COR-L47 (cell line): ENCODE measurements at regions not wholly inside any gene's neighbourhood (a gene's known extent, or its start where the extent isn't known, plus 50 kb on each side); places are given as distances from the start of the nearest gene placed in this dataset.

Source experiments
- DNase-seq: peaks from one replicate; lab custom pipeline; 2025; lab: John Stamatoyannopoulos, UW

DNA sequence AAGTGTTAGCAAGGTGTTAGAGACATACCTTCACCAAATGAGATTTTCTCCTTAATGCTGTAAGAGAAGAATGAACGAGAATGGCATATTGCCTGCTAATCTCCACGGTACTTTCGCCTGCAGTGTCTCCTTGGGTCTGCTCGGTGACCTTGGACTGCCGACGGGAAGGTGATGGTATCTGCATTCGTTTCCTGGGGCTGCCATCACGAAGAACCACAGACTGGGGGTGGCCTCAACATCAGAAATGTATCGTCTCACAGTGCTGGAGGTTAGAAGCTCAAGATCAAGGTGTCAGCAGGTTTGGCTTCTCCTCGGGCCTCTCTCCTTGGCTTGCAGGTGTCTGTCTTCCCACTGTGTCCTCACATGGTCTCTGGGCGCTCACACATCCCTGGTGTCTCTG is 86.3 kb upstream of the TNRC6C start:
- DNase-seq = no peak

DNA sequence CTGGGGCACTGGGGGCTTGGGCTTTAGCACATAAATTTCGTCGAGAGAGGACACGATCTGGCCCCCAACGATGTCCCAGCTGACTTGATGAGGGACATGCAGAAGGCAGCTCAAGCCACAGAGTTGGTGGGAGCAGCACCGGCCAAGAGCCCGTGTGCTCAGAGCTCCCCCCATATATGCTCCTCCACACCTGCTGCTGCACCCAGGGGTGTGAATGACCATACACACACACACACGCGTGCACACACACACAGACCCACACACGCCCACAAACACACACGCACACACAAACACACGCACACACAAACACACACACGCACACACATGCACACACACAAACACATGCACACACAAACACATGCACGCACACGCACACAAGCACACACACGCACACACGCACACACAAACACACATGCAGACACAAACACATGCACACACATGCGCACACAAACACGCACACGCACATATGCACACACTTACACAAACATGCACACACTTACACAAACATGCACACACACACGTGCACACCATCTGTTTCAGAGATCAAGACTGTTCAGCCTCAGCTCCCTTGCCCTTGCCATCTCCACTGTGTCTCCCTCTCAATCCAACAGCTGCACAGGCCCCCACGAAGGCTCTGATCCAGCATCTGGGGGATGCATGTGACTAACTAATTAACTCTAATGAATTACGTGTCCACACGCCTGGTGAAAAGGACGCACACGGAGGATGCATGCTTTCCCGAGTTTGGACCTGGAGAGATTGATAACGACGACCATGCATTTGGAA is 85.6 kb upstream of the TNRC6C start:
- no peak for DNase-seq

DNA sequence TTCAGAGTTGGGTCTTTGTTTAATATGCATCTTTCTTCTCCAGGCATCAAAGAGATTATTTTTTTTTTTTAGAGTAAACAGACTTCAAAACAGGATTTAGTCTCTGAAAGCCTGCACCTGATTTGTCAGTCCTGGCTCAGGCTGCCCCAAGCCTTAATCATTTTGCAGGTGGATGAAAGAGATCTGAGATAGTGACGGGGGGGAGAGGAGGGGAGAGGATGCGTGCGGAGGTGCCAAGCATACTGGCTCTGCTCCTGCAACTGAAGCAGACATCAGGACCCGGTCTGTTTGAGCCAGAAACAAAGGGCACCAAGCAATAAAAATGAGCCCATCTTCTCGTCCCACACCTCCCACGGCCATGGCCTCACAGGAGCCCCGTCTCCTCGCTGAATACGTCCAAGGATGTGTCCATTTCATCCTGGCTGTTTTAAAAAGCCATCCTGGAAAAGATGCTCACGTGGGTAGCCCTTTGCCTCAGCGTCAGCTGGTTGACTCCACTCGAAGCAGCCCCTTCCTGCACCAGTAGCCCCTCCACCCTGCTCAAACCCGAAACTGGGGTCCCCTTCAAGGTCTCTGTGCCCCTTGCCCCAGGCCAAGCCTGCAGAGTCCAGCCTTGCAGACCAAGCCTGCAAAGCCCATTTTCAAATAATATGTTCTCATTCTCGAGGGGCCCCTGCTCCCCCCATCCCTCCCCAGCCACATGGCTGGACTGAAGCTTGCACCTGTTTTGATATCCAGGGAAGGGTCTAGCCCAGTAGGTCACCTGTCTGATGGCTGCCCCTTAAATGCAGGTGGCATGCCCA is 84.8 kb upstream of the TNRC6C start:
- no peak for DNase-seq

DNA sequence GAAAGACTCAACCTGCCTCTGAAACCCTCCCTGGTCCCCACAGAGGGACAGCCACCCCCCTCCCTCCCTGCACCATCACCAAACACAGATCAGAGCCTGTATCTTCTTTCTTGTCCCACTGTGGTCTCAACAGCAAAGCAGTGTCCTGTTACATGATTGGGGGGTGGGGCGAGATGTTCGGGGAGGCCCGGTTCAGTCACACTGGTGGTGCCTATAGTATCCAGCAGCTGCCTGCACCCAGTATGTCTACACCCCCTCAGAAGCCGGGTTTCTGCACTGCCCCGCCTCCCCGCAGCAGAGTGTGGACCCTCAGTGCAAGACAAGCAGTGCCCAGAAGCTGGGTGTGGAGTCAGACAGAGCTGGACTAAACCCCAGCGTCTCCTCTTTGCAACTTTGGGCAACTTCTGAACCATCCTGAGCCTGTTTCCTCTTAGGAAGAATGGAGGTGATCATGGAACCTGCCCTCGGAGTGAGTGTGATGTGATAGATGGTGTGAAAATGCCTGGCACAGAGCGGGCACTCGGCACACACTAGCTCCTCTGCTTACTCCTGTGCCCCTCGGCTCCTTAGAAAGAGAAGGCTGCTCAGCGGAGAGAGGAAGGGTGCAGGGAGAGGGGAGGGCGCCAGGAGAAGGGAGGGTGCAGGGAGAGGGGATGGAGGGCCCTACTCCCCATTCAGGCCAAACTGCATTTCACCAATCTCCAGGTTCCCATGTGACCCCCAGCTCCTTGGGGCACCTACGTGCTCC is 84.0 kb upstream of the TNRC6C start:
- no peak for DNase-seq

- DNase-seq = no peak
Observed at GRCh38 chr17:77875051-77875780, 83.3 kb upstream of the TNRC6C start.

- DNase-seq = no peak
Observed at GRCh38 chr17:77875881-77876509, 82.5 kb upstream of the TNRC6C start.

- DNase-seq = no peak
Observed at GRCh38 chr17:77877036-77877435, 81.5 kb upstream of the TNRC6C start.

DNA sequence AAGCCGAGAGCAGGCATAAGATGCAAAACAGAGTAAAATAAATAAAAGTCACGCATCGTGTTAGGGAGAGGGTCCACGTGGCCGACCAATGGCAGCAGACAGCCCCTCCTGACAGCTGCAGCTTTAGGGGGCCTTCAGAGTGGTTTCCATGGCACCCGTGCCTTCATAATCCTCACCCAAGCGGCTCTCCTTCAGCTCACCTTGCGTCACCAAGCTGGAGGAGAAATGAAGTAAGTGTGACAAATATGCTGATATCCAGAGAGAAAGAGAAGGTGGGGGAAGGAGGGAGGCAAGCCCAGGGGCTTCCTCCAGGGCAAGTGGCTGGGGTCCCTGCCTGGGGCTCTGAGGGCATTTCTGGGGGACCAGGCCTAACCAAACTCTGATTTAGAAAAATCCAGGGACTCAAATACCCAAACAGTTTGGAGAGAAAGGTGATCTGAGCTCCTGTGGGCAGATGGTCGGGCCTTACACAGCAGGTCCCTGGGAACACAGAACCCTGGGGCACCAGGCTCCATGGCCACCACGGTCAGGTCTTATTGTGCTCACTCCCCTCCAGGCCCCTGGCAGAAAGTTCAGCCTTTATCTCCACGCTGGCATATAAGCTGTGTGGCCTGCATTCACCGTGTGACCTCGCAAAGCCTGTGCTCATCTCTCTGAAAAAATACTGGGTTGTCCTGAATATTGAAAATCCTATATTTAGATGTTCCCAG is 80.7 kb upstream of the TNRC6C start:
- no peak for DNase-seq

- no peak for DNase-seq
Observed at GRCh38 chr17:77879226-77879895, 79.1 kb upstream of the TNRC6C start.

DNA sequence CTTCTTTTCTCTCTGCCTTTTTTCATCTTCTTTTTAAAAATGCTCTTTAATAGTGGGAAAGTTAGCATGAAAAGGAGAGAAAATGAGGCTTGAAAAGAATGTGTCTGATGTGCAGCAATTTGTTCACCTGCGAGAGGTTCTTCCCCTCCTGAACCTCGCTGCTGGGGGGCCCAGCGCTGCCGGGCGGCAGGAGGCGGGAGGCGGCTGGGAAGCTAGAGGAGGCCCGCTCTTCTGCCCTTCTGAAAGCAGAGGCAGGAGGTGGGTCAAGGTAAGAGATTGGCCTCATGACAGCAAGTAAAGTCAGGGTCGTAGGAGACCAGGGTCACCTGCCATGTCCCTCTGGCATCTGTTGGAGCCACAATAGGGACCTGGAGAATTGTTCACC is 78.6 kb upstream of the TNRC6C start:
- DNase-seq = no peak

DNA sequence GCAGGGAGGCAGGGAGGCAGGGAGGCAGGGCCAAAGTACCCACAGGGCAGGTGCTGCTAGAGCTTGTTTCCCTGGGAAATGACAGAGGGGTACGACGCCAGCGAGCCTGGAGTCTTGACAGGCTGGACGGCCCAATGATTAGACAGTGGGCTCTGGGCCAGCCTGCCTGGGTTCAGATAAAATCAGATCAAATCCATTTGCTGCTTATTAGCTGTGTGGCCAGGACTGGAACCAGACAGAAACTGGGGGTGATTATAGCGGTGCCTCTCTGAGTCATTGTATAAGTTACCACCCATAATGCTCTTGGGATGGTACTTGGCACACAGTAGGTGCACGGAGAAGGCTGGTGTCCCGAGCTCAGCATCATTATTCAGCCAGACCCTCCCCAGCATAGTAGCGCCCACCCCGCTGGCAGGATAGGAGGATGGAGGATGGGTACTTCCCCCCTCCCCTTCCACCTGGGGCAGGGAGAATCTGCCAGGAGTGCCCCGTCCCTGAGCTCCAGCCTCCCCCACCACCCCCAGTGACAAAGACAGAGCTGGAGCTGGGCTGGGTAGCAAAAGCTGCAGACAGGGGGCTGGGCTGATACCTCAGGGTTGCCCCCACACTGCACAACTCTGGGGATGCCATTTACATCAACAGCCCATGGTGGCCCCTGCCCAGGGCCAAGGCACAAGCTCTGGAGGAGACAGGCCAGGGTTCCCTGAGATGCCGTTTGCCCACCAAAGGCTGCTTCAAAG is 77.6 kb upstream of the TNRC6C start:
- no peak for DNase-seq

- no peak for DNase-seq
Observed at GRCh38 chr17:77881545-77881944, 77.0 kb upstream of the TNRC6C start.

GRCh38 chr17:77882040-77882439 is 76.5 kb upstream of the TNRC6C start:
- DNase-seq = no peak

DNA sequence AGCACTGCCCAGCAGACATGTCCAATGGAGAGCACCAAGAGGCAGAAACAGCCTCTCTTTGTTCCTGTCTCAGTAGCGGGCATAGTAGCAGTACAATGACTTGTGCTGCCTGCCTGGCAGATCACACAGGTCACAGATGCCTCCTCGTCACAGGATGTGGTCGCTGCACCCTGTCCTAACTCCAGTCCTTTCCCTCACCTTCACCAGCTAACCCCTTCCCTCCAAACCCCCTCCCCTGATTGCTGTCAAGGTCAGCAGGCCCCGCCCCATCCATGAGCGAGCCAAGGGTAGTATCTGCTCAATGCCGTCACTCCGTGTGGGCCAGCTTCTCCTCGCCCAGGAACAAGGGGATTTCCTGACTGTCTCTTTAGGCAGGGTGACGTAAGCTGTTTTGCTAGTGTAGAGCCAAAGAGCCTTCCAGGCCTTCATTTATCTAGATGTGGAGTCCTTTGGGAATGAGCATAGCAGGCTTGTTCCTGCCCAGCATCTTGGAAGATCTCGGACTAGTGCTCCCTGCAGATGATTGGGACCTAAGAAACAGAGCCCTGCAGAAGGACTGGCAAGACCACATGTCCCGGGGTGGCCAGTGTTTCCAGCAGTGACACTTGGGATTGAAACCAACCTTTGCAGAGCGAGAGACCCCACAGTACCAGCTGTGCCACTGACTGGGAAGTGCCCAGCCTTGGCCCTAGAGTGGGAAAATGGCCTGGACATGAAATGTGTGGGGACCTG is 75.9 kb upstream of the TNRC6C start:
- DNase-seq = no peak

DNA sequence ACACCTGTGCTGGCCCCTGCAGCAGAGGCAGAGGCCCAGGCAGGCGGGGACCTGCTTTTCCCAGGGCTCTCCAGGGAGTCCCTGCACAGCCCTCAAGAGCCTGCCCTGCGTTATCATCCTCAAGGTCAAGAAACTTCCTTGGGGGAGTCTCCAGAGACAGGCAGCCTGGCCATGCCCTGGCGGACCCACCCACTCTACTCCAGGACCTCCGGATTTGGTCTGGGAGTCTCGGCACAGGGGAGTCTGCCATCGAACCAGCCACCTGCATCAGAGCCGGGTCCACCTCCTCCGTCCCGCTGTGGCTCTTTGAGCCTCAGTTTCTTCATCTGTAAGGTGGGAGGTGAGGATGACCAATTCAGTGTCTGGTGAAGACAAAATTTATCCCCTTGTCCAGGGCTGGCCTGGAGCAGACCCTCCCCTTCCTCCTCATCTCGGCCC is 75.3 kb upstream of the TNRC6C start:
- DNase-seq = no peak

- DNase-seq = peak; percentile 60
Observed at GRCh38 chr17:77884019-77884418, 74.5 kb upstream of the TNRC6C start.

DNA sequence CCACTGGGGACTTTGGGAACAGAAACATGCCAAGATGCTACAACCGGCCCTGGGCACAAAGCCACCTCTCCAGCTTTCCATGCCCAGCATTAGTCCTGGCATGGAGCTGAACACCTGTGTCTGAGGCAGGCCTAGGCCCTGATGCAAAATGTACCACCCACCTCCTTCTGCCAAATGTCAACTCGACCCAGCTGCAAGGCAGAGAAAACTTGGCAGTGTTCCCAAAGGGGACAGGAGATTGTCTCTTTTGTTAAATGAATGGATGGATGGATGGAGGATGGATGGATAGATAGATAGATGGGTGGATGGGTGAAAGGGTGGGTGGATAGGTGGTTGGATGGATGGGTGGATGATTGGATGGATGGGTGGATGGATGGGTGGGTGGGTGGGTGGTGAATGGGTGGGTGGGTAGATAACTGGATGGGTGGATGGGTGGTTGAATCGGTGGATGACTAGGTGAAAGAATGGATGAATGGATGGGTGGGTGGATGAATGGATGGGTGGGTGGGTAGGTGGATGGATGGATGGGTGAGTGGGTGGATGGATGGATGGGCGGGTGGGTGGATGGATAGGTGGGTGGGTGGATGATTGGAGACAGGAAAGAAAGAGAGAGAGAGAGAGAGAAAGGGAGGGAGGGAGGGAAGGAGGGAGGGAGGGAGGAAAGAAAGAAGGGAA is 73.4 kb upstream of the TNRC6C start:
- DNase-seq = peak; percentile 82

- DNase-seq = no peak
Observed at GRCh38 chr17:77885678-77886386, 72.7 kb upstream of the TNRC6C start.
